ENCODE measurements at regions not wholly inside any gene's neighbourhood (a gene's known extent, or its start where the extent isn't known, plus 50 kb on each side); places are given as distances from the start of the nearest gene placed in this dataset.
"Not testable (repeated sequence)": the region's sequence is repeated elsewhere in the genome, so short reads cannot be mapped to it uniquely, and the experiment has no call there.

- FAIRE-seq: no peak
- DNase-seq (ENCODE audit: low spot score): peak; percentile 81
Observed at GRCh38 chr6:100228834-100229441, 234.9 kb upstream of the MCHR2 start.

DNA sequence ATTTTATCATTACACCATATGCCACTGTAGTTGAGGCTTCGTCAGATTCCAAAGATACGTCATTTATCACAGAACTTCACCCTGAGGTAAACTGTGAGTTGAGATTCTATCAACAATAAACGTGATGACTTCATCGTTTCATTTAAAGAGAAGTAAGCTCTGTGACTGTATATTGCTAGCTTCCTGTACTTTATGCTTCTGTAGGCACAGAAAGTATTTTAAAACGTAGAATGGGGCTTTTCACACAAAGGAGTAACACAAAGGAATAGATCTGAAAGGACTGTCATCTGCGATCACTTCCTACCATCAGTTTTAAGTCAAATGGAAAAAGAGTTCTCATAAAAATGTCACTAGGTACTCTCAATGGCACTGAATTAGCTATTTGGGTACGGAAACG, 234.4 kb upstream of the MCHR2 start:
- FAIRE-seq: no peak
- no peak for DNase-seq (ENCODE audit: low spot score)

DNA sequence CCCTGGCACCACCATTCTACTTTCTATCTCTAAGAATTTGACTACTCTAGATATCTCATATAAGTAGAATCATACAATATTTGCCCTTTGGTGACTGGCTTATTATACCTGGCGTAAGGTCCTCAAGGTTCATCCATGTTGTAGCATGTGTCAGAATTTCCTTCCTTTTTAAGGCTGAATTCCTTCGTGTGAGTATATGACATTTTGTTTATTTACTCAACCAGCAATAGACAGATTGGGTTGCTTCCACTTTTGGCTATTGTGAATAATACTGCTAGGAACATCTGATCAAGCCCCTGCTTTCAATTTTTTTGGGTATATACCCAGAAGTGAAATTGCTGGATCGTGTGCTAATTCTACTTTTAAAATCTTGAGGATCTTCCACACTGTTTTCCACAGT, 232.8 kb upstream of the MCHR2 start:
- FAIRE-seq: no peak
- no peak for DNase-seq (ENCODE audit: low spot score)

DNA sequence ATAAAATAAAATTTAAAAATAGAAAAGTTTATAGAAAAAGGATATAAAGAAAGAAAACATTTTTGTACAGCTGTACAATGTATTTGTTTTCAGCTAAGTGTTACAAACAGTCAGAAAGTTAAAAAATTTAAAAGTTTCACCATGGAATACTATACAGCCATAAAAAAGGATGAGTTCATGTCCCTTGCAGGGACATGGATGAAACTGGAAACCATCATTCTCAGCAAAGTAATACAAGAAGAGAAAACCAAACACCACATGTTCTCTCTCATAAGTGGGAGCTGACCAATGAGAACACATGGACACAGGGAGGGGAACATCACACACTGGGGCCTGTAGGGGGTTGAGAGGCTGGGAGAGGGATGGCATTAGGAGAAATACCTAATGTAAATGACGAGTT, 229.9 kb upstream of the MCHR2 start:
- not testable (repeated sequence) for FAIRE-seq

DNA sequence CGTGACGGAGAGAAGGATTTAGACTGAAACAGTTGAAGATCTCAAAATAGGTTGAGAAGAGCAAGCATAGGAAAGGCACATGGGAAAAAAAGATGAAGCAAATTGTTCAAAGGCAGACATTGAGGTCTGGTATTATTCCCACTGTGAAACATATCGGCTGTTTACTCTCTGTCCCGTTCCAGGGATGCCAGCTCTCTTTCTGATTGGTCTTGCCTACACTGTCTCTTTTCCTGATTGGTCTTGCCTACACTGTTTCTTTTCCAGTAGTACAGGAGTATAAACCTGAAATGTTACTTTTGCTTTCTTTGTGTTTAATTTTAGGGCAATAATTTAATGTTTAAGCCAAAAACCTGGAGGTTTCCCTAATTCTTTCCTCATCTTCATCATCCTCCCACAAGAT, 226.5 kb upstream of the MCHR2 start:
- FAIRE-seq (no peak), DNase-seq (ENCODE audit: low spot score) (no peak)

More for the DNA sequence above, 229.9 kb upstream of the MCHR2 start:
- DNase-seq (ENCODE audit: low spot score): not testable (repeated sequence)

DNA sequence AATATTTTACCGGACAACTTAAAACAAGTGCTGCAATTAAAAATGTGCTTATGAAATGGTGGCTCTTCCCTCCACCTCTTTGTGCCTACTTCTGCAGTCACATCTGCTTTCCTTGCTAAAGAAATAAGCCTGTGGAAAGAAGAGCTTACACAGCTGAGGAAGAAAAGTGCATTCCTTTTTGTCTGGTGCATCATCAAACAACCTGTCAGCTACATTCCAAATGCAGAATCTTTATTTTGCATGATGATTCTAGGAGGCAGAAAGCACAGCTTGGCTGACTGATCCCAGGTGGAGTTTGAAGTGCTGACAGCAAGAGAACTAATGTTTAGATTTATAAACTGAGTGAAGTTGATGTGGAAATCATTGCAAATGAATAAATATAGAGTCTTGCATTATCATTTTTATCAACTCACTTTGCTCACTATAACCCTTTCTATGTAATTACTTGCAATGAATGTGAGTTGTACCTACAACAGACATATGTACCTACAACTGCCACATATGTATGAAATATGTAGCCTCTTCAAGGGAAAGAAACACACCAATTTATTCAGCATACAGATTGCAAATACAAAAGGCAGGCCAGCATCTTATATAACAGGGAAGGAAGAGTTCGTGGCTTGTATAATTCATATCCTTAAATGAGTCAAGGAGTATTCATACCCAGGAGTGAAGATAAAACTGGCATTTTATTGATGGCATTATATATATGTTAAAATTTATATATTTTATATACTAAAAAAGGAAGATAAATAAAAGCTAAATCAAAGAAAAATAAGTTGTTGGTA, 223.4 kb upstream of the MCHR2 start:
- no peak for FAIRE-seq
- no peak for DNase-seq (ENCODE audit: low spot score)

- DNase-seq (ENCODE audit: low spot score) (no peak), FAIRE-seq (no peak)
Observed at GRCh38 chr6:100216760-100217159, 222.7 kb upstream of the MCHR2 start.

DNA sequence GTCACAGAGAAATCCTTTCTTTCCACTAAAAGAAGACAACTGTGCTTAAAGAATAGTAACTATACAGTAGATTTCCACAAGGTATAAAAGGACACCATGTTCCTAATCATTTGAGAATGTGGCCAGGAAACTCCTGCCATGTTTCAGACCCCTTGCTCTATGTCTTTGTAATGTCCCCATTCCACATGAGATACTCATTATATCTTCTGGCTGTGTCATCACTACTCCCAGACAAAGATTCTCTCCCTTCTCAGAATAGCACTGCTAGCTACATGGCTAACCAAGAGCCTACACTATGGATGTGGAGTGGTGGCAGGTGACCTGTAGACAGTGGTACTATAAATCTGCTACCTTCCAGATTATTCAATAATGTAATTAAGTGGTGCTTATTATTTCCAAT, 218.1 kb upstream of the MCHR2 start:
- DNase-seq (ENCODE audit: low spot score): no peak

DNA sequence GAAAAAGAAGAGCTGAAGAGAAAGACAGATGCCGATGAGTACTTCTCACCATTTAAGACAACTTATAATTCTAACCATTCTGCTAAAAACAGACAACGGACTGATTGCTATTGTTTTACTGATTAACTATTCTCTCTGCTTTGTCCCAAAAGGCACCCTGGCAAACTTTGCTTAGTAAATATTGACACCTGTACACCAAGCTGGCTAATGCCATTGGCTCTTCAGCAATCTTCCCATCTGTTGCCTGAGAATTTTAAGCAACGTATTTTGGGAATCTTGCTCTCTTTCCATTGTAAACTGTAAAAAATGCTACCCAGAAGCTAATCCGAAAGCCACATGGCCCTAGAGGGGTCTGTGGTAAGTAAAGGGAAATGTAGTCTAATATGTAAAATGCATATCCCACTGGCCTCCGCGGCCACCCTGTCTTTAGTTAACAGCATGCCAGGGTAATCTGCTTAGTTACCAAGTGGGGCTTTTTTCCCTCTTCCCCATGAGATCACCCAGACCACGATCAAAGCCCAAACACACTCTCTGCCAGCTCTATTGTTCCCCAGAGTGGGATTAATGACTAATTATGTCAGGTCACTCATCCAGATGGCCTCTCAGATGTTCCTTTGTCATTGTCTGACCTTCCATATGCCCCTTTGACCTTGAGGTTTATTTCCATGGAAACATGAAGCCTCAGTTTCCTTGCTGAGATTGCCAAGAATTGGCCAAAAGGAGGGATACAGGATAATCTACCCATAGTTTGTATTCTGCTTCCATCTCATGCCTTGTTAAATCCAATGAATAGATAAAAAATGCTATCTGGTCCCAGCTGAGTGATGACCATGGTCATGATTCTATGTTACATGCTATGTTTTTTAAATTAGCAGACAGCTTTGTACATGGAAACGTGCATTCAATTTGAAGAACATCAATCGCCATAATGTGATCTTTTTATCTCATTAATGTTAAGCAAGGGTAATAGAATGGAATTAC, 216.4 kb upstream of the MCHR2 start:
- DNase-seq (ENCODE audit: low spot score): no peak
- no peak for FAIRE-seq

More for the DNA sequence above, 218.1 kb upstream of the MCHR2 start:
- FAIRE-seq: no peak

GRCh38 chr6:100209323-100210136, 215.5 kb upstream of the MCHR2 start:
- FAIRE-seq (no peak), DNase-seq (ENCODE audit: low spot score) (no peak)

DNA sequence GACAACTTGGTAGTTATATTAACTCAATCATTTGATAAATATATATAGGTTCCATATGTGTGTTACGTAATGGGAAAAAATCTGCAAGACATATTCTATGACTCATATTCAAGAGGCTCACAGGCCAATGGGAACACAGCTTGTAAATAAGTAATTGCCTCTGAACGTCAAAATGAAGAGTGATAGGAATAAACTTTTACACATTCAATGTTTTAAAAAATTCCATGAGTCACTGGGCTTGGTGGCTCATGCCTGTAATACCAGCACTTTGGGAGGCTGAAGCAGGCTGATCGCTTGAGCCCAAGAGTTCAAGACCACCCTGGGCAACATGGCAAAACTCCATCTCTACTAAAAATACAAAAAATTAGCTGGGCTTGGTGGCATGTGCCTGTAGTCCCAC, 209.4 kb upstream of the MCHR2 start:
- FAIRE-seq (no peak), DNase-seq (ENCODE audit: low spot score) (peak; percentile 30)

- FAIRE-seq (peak; percentile 44), DNase-seq (ENCODE audit: low spot score) (peak; percentile 68)
Observed at GRCh38 chr6:100202417-100203194, 208.6 kb upstream of the MCHR2 start.

DNA sequence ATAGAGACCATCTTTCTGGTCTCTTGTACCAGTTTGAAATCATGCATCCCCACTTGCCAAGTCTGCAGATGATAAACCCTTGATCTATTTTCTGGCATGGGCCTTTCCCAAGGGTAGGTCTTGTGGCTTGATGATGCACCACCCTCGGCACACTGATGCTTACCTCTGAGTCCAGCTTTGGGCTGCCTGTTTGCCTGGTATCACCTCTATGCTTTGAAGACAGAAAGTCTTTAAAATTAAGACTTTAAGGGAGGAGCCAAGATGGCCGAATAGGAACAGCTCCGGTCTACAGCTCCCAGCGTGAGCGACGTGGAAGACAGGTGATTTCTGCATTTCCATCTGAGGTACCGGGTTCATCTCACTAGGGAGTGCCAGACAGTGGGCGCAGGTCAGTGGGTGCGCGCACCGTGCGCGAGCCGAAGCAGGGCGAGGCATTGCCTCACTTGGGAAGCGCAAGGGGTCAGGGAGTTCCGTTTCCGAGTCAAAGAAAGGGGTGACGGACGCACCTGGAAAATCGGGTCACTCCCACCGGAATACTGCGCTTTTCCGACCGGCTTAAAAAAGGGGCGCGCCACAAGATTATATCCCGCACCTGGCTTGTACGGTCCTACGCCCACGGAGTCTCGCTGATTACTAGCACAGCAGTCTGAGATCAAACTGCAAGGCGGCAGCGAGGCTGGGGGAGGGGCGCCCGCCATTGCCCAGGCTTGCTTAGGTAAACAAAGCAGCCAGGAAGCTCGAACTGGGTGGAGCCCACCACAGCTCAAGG, 202.4 kb upstream of the MCHR2 start:
- not testable (repeated sequence) for FAIRE-seq; DNase-seq (ENCODE audit: low spot score)

- not testable (repeated sequence) for FAIRE-seq
Observed at GRCh38 chr6:100195244-100195643, 201.2 kb upstream of the MCHR2 start.

DNA sequence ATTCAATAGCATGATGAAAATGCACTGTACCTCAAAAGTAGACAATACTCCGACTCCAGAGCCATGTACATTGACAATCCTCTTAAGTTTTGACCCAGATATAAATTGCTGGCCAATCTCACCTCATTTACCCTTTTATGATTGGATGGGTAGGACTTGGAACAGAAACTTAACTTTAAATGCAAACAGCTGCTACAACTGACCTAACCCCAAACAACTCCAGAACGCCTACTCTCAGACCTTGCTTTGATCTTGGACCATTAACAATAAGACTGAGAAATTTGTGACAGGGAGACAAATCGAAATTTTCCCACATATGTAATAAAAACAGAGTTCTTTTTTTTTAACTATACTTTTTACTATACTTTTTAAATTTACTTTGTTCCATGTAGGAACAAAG, 200.5 kb upstream of the MCHR2 start:
- no peak for DNase-seq (ENCODE audit: low spot score)
- FAIRE-seq: no peak

More at GRCh38 chr6:100195244-100195643, 201.2 kb upstream of the MCHR2 start:
- DNase-seq (ENCODE audit: low spot score): not testable (repeated sequence)

DNA sequence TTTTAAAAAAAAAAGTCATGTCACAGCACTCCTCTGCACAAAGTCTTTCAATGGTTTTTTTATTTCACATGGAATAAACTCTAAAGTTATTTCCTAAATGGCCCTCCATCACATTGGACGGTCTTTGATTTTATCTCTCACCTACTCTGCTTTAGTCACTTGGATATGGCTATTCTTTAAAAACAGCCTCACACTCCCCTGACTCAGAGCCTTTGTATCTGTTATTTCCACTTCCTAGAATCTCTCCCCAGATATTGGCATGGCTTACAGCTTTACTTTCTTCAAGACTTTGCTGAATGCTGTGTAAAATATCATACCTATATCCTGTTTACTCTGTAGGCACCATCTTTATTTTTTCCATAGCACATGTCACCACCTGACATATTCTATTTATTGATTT, 194.7 kb upstream of the MCHR2 start:
- no peak for FAIRE-seq
- DNase-seq (ENCODE audit: low spot score): no peak

DNA sequence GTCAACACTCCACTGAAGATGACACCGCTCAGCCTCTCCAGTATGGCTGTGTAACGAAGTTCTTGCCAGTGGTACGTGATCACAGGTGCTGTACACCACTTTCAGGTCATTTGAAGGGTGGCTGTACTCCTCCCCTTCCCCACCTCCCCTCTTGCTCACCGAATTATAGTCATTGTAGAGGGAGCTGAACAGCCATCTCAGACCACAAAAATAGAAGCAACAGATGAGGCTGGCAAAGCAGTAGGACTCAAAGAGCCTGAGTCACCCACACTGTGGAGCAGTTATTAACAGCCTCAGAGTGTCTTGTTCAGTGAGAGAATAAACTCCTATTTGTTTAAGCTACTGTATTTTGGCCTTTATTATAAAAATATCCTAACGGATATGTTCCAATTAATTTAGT, 192.5 kb upstream of the MCHR2 start:
- DNase-seq (ENCODE audit: low spot score) (no peak), FAIRE-seq (no peak)

GRCh38 chr6:100185615-100186014, 191.6 kb upstream of the MCHR2 start:
- DNase-seq (ENCODE audit: low spot score): no peak
- no peak for FAIRE-seq

DNA sequence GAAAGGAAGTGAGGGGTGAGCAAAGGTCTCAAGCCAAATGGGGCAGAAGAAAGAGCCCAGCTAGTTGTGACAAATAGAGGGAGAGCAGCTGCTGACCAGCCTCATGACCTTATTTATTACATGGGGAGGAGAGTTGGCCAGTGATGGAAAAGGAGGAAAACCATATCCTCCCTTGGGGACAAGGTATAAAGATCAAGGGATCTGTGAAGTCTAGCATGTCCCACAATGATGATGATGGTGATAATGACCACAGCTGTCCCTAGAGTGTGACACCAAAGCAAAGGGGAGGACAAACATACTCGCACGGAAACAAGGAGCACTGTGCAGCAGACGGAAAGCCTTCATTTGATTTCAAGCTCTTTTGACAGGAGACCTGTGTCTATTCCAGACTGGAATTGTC, 190.4 kb upstream of the MCHR2 start:
- DNase-seq (ENCODE audit: low spot score) (no peak), FAIRE-seq (no peak)

Measured in urothelium cell line (cell line).